ENCODE measurements at regions not wholly inside any gene's neighbourhood (a gene's known extent, or its start where the extent isn't known, plus 50 kb on each side); places are given as distances from the start of the nearest gene placed in this dataset.

GRCh38 chr17:79528592-79529125 is 82.2 kb downstream of the RBFOX3 start:
- H3K9ac ChIP-seq (ENCODE audit: low read length) = no peak overlapping the region
- DNase-seq (ENCODE audit: low read depth, low spot score) (no peak), ATAC-seq (no peak)
- H3K9me2 ChIP-seq (ENCODE audit: insufficient read depth) = no peaks in the 10 kb centered on the region
- intact Hi-C loops (cut with micrococcal nuclease) = no loop called here
- no peaks in the 10 kb centered on the region for H3K79me2 ChIP-seq (ENCODE audit: insufficient read depth, low read length)
- ChIA-PET RAD21 (ENCODE audit: low non-redundant PET in 1 of 2, low total read pairs in 2 of 2, uncharacterized antibody in 2 of 2, unreplicated experiment in 2 of 2) (no interaction called here), CTCF (no interaction called here), POLR2A (no interaction called here)
- no TSS peak for BruUV-seq (replicated peaks)
- no peaks in the 10 kb centered on the region for H3K9me3 ChIP-seq (ENCODE audit: control insufficient read depth in 1 of 2, insufficient read depth in 1 of 2, low read depth in 1 of 2, low read length in 2 of 2)
- no peak for TF ChIP-seq SRF (IDR thresholded peaks at IDR 0.05; ENCODE audit: low read depth)
- TF ChIP-seq ZBTB33 (IDR thresholded peaks at IDR 0.05; ENCODE audit: extremely low read depth, insufficient replicate concordance, low read length) = no peak
- no peak for TF ChIP-seq ELF1 (IDR thresholded peaks at IDR 0.05; ENCODE audit: borderline replicate concordance, low read depth)
- no peak for TF ChIP-seq FOSL1 (IDR thresholded peaks at IDR 0.05; ENCODE audit: low read depth)
- TF ChIP-seq, protein P1, sequence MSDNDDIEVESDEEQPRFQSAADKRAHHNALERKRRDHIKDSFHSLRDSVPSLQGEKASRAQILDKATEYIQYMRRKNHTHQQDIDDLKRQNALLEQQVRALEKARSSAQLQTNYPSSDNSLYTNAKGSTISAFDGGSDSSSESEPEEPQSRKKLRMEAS (IDR thresholded peaks at IDR 0.05) = no peak
- no peaks in the 10 kb centered on the region for H4K20me1 ChIP-seq (ENCODE audit: insufficient read depth)
- H3K4me1 ChIP-seq (ENCODE audit: control insufficient read depth in 1 of 2, insufficient read depth in 2 of 2, low read length in 2 of 2) = no peaks in the 10 kb centered on the region
- H2AFZ ChIP-seq (ENCODE audit: low read depth, low read length, poor library complexity, severe bottlenecking) = no peak overlapping the region
- no peak overlapping the region for H3K4me2 ChIP-seq (ENCODE audit: low read length)
- no peak overlapping the region for H3K27ac ChIP-seq (ENCODE audit: low read depth, low read length)
- peaks cover 84% of the 10 kb centered on the region for H3K27me3 ChIP-seq (ENCODE audit: insufficient read depth, low read length)
- H3K4me3 ChIP-seq (replicated peaks in 1 of 2; ENCODE audit: low read depth in 1 of 2, low read length in 2 of 2) = no peak overlapping the region
- H3K36me3 ChIP-seq (ENCODE audit: control insufficient read depth in 1 of 2, insufficient read depth in 2 of 2, low read length in 2 of 2) = no peaks in the 10 kb centered on the region

DNA sequence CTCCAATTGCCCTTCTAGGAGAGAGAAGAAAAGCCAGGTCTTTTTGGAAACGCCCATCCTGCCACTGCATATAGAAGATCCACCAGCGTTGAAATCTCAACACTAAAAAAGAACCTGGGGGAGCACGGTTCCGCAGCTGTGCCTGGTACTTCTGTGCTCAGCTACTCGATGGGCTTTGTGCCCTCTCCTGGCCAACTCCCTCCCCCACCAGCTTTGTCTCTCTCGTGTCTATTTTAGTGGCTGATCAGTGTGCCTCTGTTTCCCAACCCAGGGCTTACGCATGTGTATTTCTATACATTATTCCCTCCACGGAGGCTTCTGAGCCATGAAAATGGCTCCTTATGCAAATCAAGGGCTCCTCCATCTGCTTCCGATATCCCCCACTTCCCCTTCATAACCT is 83.5 kb downstream of the RBFOX3 start:
- Histone ChIP-seq H3K9me3 (ENCODE audit: control insufficient read depth in 1 of 2, insufficient read depth in 1 of 2, low read depth in 1 of 2, low read length in 2 of 2) (no peaks in the 10 kb centered on the region), H3K4me2 (ENCODE audit: low read length) (no peak overlapping the region), H3K27ac (ENCODE audit: low read depth, low read length) (no peak overlapping the region), H3K9ac (ENCODE audit: low read length) (no peak overlapping the region), H3K4me3 (replicated peaks in 1 of 2; ENCODE audit: low read depth in 1 of 2, low read length in 2 of 2) (no peak overlapping the region), H3K27me3 (ENCODE audit: insufficient read depth, low read length) (peaks cover 85% of the 10 kb centered on the region), H4K20me1 (ENCODE audit: insufficient read depth) (no peaks in the 10 kb centered on the region), H3K79me2 (ENCODE audit: insufficient read depth, low read length) (no peaks in the 10 kb centered on the region), H3K36me3 (ENCODE audit: control insufficient read depth in 1 of 2, insufficient read depth in 2 of 2, low read length in 2 of 2) (no peaks in the 10 kb centered on the region), H3K4me1 (ENCODE audit: control insufficient read depth in 1 of 2, insufficient read depth in 2 of 2, low read length in 2 of 2) (no peaks in the 10 kb centered on the region), H2AFZ (ENCODE audit: low read depth, low read length, poor library complexity, severe bottlenecking) (no peak overlapping the region), H3K9me2 (ENCODE audit: insufficient read depth) (no peaks in the 10 kb centered on the region)
- intact Hi-C loops (cut with micrococcal nuclease) = no loop called here
- ChIA-PET RAD21 (ENCODE audit: low non-redundant PET in 1 of 2, low total read pairs in 2 of 2, uncharacterized antibody in 2 of 2, unreplicated experiment in 2 of 2) (no interaction called here), POLR2A (no interaction called here), CTCF (no interaction called here)
- TF ChIP-seq ZNF274 (IDR thresholded peaks at IDR 0.05; ENCODE audit: low read depth, low read length) (no peak), EZH2 (IDR thresholded peaks at IDR 0.05) (no peak), EZH2phosphoT487 (IDR thresholded peaks at IDR 0.05; ENCODE audit: borderline replicate concordance) (no peak), SIN3A (IDR thresholded peaks at IDR 0.05; ENCODE audit: low read depth) (no peak), YY1 (IDR thresholded peaks at IDR 0.05; ENCODE audit: extremely low read depth, insufficient replicate concordance, low read depth, low read length) (no peak), POLR2A (IDR thresholded peaks at IDR 0.05; ENCODE audit: borderline replicate concordance, extremely low read depth, insufficient read depth, insufficient read length) (no peak), CEBPB (IDR thresholded peaks at IDR 0.05; ENCODE audit: low read depth) (no peak), TCF7L2 (IDR thresholded peaks at IDR 0.05; ENCODE audit: borderline replicate concordance, extremely low read depth, insufficient read depth, insufficient read length) (no peak), ZBTB33 (IDR thresholded peaks at IDR 0.05; ENCODE audit: extremely low read depth, insufficient replicate concordance, low read length) (no peak), CBX3 (IDR thresholded peaks at IDR 0.05; ENCODE audit: low read depth) (no peak), FOSL1 (IDR thresholded peaks at IDR 0.05; ENCODE audit: low read depth) (no peak), SP1 (IDR thresholded peaks at IDR 0.05; ENCODE audit: low read depth) (no peak), ELF1 (IDR thresholded peaks at IDR 0.05; ENCODE audit: borderline replicate concordance, low read depth) (no peak)
- TF ChIP-seq, protein P2, sequence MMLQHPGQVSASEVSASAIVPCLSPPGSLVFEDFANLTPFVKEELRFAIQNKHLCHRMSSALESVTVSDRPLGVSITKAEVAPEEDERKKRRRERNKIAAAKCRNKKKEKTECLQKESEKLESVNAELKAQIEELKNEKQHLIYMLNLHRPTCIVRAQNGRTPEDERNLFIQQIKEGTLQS (IDR thresholded peaks at IDR 0.05) = no peak
- TF ChIP-seq, protein P1 (IDR thresholded peaks at IDR 0.05) = no peak
- no peak for ATAC-seq
- no peak for DNase-seq (ENCODE audit: low read depth, low spot score)
- BruUV-seq (replicated peaks) = no TSS peak
